MM.1S (cell line): ENCODE measurements at regions not wholly inside any gene's neighbourhood (a gene's known extent, or its start where the extent isn't known, plus 50 kb on each side); places are given as distances from the start of the nearest gene placed in this dataset.

Experiments
- CTCF ChIP-seq: fragments of 300-600 bp; sonication (generic); IDR thresholded peaks from 2 replicates; pipeline ENCODE4 v1.5.1; 2016; ENCODE audit warnings: antibody characterized with exemption, low read length, mixed read lengths
- EZH2 ChIP-seq: fragments of 300-600 bp; sonication (generic); optimal IDR thresholded peaks from 2 replicates; pipeline ENCODE3; 2017; ENCODE audit warnings: low read depth, mild to moderate bottlenecking, antibody characterized with exemption, low read length, mixed read lengths

GRCh38 chr1:34389974-34390373 lies 213.3 kb downstream of the C1orf94 start:
- TF ChIP-seq CTCF (no peak), EZH2 (no peak)
